Trophoblast cell (in vitro differentiated cells and primary cell): ENCODE measurements at regions not wholly inside any gene's neighbourhood (a gene's known extent, or its start where the extent isn't known, plus 50 kb on each side); places are given as distances from the start of the nearest gene placed in this dataset.

Source experiments
- DNase-seq, 2 donors: peaks; one replicate each; pipeline ENCODE4 v3.0.0-alpha.2; 2016
- H2AFZ ChIP-seq: 2 replicates; pipeline ENCODE4 v1.6.1; 2013; ENCODE audit warnings: low read length, moderate library complexity, mild to moderate bottlenecking; ENCODE audit not compliant: insufficient read depth, poor library complexity
- H2AK5ac ChIP-seq: 2 replicates; pipeline ENCODE4 v1.6.1; 2013; ENCODE audit warnings: mild to moderate bottlenecking, low read length
- H2BK120ac ChIP-seq: 2 replicates; pipeline ENCODE4 v1.6.1; 2013; ENCODE audit warnings: low read length, mild to moderate bottlenecking, moderate library complexity; ENCODE audit not compliant: insufficient read depth, poor library complexity
- H2BK12ac ChIP-seq: 2 replicates; pipeline ENCODE4 v1.6.1; 2013; ENCODE audit warnings: mild to moderate bottlenecking, low read length, moderate library complexity
- H2BK5ac ChIP-seq: 2 replicates; pipeline ENCODE4 v1.6.1; 2013; ENCODE audit warnings: low read length, low read depth, moderate library complexity, mild to moderate bottlenecking; ENCODE audit not compliant: poor library complexity
- H3K14ac ChIP-seq: 2 replicates; pipeline ENCODE4 v1.6.1; 2013; ENCODE audit warnings: mild to moderate bottlenecking, low read length
- H3K18ac ChIP-seq: 2 replicates; pipeline ENCODE4 v1.6.1; 2013; ENCODE audit warnings: mild to moderate bottlenecking, low read length
- H3K23ac ChIP-seq: 2 replicates; pipeline ENCODE4 v1.6.1; 2013; ENCODE audit warnings: low read length
- H3K27ac ChIP-seq: 2 replicates; pipeline ENCODE4 v1.5.1; 2013; ENCODE audit warnings: low read depth, mild to moderate bottlenecking, inconsistent platforms, low read length, moderate library complexity
- H3K27me3 ChIP-seq: 2 replicates; pipeline ENCODE4 v1.6.1; 2013; ENCODE audit warnings: inconsistent platforms, mild to moderate bottlenecking, low read length, moderate library complexity; ENCODE audit not compliant: insufficient read depth
- H3K36me3 ChIP-seq, 2 experiments: 1 replicate in 1 of 2; 2 replicates in 1 of 2; pipeline ENCODE4 v1.6.1; 2013; ENCODE audit warnings: low read length in 2 of 2, mild to moderate bottlenecking in 2 of 2, moderate library complexity in 1 of 2; ENCODE audit not compliant: insufficient read depth in 2 of 2, control insufficient read depth in 1 of 2
- H3K4ac ChIP-seq: 2 replicates; pipeline ENCODE4 v1.6.1; 2013; ENCODE audit warnings: low read depth, mild to moderate bottlenecking, low read length, moderate library complexity
- H3K4me1 ChIP-seq, 2 experiments: 1 replicate in 1 of 2; 2 replicates in 1 of 2; pipeline ENCODE4 v1.6.1; 2013; ENCODE audit warnings: low read length in 2 of 2, mild to moderate bottlenecking in 2 of 2, moderate library complexity in 1 of 2; ENCODE audit not compliant: insufficient read depth in 2 of 2, control insufficient read depth in 1 of 2
- H3K4me2 ChIP-seq: 2 replicates; pipeline ENCODE4 v1.6.1; 2013; ENCODE audit warnings: inconsistent platforms, mild to moderate bottlenecking, low read length, moderate library complexity
- H3K4me3 ChIP-seq: 2 replicates; pipeline ENCODE4 v1.5.1; 2013; ENCODE audit warnings: mild to moderate bottlenecking, low read depth, low read length, inconsistent platforms
- H3K79me1 ChIP-seq: one replicate; pipeline ENCODE4 v1.6.1; 2013; ENCODE audit warnings: low read length
- H3K79me2 ChIP-seq: 2 replicates; pipeline ENCODE4 v1.6.1; 2013; ENCODE audit warnings: low read length, mild to moderate bottlenecking; ENCODE audit not compliant: control insufficient read depth, insufficient read depth, poor library complexity
- H3K9ac ChIP-seq: 2 replicates; pipeline ENCODE4 v1.6.1; 2013; ENCODE audit warnings: mild to moderate bottlenecking, low read length
- H3K9me3 ChIP-seq: 2 replicates; pipeline ENCODE4 v1.6.1; 2013; ENCODE audit warnings: low read depth, mild to moderate bottlenecking, control low read depth, inconsistent platforms, low read length; ENCODE audit not compliant: insufficient read depth
- H4K12ac ChIP-seq: 2 replicates; pipeline ENCODE4 v1.6.1; 2013; ENCODE audit warnings: low read depth, mild to moderate bottlenecking, low read length, moderate library complexity
- H4K8ac ChIP-seq: 2 replicates; pipeline ENCODE4 v1.6.1; 2013; ENCODE audit warnings: low read depth, mild to moderate bottlenecking, low read length, moderate library complexity
- H4K91ac ChIP-seq: one replicate; pipeline ENCODE4 v1.6.1; 2013; ENCODE audit warnings: low read depth, mild to moderate bottlenecking, low read length, moderate library complexity
- WGBS: extraction: QIAGEN DNeasy Blood & Tissue Kit; methylation state at CpG from one replicate; pipeline ENCODE4 v1.1.7; 2013; ENCODE audit warnings: missing lambda C conversion rate; ENCODE audit not compliant: insufficient read length, insufficient coverage; ENCODE audit errors: extremely low coverage; 5-methylcytosine and 5-hydroxymethylcytosine counted together

DNA sequence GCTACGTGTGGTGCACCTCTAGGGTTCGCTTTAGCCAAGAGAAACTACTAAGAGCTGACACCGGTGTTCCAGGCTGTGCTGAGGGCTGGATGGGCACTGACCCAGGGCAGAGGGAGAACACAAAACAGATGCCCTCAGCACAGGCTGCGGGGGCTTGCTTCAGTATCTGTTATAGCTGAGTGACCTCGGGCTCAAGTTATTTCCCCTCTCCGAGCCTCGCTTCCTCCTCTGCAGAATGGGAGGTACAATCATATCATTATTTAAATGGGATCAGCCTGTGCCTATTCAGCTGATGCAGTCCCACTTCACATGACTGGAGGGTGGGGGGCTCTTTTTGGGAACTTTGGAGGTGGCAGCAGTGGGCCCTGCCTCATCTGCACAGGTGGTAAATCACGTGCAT, 156.1 kb upstream of the APCDD1 start:
- no peaks in the 10 kb centered on the region for H3K27me3 ChIP-seq
- no peak for DNase-seq
- H3K9me3 ChIP-seq: peaks cover 2% of the 10 kb centered on the region

DNA sequence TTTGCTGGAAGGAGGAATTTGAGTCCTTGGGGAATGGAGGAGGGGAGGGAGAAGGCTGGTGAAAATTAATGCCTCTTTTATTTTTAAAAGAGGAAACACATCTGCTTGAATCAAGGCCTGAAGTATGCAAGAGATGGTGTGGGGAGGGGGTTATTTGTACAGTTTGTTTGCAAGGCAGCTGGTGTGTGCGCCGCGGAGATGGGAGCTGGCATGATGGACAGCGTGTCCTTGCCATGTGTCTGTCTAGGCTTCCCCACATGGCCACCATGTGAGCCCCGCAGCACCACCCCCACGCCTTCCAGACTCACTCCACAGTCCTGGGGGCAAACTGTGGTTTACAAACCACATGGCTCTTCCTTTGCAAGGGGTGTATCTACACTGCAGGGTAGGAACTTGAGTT, 154.8 kb upstream of the APCDD1 start:
- no peak overlapping the region for H3K9ac ChIP-seq
- H2BK120ac ChIP-seq: no peak overlapping the region
- no peaks in the 10 kb centered on the region for H3K4me1 ChIP-seq
- H3K4ac ChIP-seq: no peak overlapping the region
- H4K12ac ChIP-seq: no peak overlapping the region
- H3K79me2 ChIP-seq: no peaks in the 10 kb centered on the region
- WGBS: no CpG with 5 or more reads among the region's 6 CpGs
- H3K79me1 ChIP-seq: no peaks in the 10 kb centered on the region
- H3K4me2 ChIP-seq: no peak overlapping the region
- H2BK5ac ChIP-seq: no peak overlapping the region
- no peak overlapping the region for H3K4me3 ChIP-seq
- H3K27ac ChIP-seq: no peak overlapping the region
- H2AFZ ChIP-seq: no peak overlapping the region
- H4K91ac ChIP-seq: no peak overlapping the region
- H2AK5ac ChIP-seq: no peak overlapping the region
- H3K23ac ChIP-seq: no peak overlapping the region
- H3K36me3 ChIP-seq: no peaks in the 10 kb centered on the region
- H3K14ac ChIP-seq: no peak overlapping the region
- DNase-seq: no peak
- no peak overlapping the region for H2BK12ac ChIP-seq
- H3K9me3 ChIP-seq: peaks cover 2% of the 10 kb centered on the region
- H4K8ac ChIP-seq: no peak overlapping the region
- no peak overlapping the region for H3K18ac ChIP-seq
- no peaks in the 10 kb centered on the region for H3K27me3 ChIP-seq

More for the DNA sequence above, 156.1 kb upstream of the APCDD1 start:
- H2BK5ac ChIP-seq: no peak overlapping the region
- H3K4me3 ChIP-seq: no peak overlapping the region
- WGBS: no CpG with 5 or more reads among the region's 8 CpGs
- no peaks in the 10 kb centered on the region for H3K79me2 ChIP-seq
- H3K27ac ChIP-seq: no peak overlapping the region
- H2AFZ ChIP-seq: no peak overlapping the region
- no peak overlapping the region for H3K9ac ChIP-seq
- no peak overlapping the region for H4K91ac ChIP-seq
- no peak overlapping the region for H3K4ac ChIP-seq
- no peak overlapping the region for H3K4me2 ChIP-seq
- H2AK5ac ChIP-seq: no peak overlapping the region
- H4K8ac ChIP-seq: no peak overlapping the region
- no peaks in the 10 kb centered on the region for H3K36me3 ChIP-seq
- no peak overlapping the region for H4K12ac ChIP-seq
- H3K14ac ChIP-seq: no peak overlapping the region
- H3K18ac ChIP-seq: no peak overlapping the region
- H2BK12ac ChIP-seq: no peak overlapping the region
- no peak overlapping the region for H2BK120ac ChIP-seq
- H3K79me1 ChIP-seq: no peaks in the 10 kb centered on the region
- no peak overlapping the region for H3K23ac ChIP-seq
- H3K4me1 ChIP-seq: no peaks in the 10 kb centered on the region

DNA sequence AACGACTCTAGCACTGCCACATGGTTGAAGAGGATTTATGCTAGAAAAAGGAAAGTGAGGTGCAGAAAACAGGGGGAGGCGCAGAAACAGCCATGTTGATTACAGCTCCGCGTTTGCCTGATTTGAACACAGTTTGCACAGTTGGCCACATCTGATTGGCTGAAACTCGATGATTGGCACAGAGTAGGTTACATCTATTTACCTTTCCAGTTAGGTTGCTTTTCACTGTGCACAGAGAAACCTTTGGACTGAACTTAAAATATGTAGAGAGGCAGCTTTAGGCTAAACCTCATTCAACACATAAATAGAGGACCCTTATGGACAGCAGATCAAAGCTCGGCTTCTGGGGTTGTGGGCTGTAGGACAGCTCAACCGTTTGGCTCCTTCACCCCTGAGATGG, 153.7 kb upstream of the APCDD1 start:
- Histone ChIP-seq H3K4me3 (no peak overlapping the region), H3K23ac (no peak overlapping the region), H4K8ac (no peak overlapping the region), H3K18ac (no peak overlapping the region), H3K27ac (no peak overlapping the region), H3K14ac (no peak overlapping the region), H3K36me3 (no peaks in the 10 kb centered on the region), H4K91ac (no peak overlapping the region), H2BK120ac (no peak overlapping the region), H2AFZ (no peak overlapping the region), H3K4me1 (no peaks in the 10 kb centered on the region), H3K27me3 (no peaks in the 10 kb centered on the region), H3K79me2 (no peaks in the 10 kb centered on the region), H3K4me2 (no peak overlapping the region), H2BK12ac (no peak overlapping the region), H3K9ac (no peak overlapping the region), H2AK5ac (no peak overlapping the region), H4K12ac (no peak overlapping the region), H3K4ac (no peak overlapping the region), H3K79me1 (no peaks in the 10 kb centered on the region), H3K9me3 (peaks cover 2% of the 10 kb centered on the region), H2BK5ac (no peak overlapping the region)
- DNase-seq: no peak
- no CpG with 5 or more reads among the region's 7 CpGs for WGBS

DNA sequence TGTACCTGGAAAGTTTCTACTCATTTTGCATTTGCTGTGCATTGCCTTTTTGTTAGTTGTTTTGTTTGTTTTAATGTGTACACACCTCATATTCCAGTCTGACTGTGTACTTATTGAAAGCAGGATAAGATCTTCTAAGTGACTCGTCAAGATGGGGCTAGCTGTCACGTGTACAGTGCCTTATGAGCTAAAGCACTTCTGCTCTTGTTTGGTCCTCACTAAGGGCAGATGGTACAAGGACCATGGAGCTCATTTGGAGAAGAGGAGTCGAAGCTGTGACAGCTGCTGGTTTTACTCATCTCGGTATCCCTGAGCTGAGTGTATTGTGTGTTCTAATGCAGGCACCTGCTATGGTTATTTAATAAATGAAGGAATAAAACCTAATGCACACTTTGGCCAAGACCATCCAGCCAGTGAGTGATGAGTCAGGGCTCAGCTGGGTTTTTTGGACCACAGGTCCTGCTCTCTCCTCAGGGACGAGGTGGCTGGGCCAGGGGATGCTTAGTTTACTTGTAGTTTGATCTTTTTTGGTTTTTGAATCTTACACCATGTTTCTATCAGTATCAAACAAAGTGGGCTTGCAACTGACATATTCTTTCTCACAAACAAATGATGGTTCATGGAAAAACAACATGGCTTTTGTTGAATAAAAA, 152.5 kb upstream of the APCDD1 start:
- no peak overlapping the region for H2AFZ ChIP-seq
- H3K9me3 ChIP-seq: peaks cover 2% of the 10 kb centered on the region
- H4K8ac ChIP-seq: no peak overlapping the region
- no peak overlapping the region for H3K9ac ChIP-seq
- H3K27me3 ChIP-seq: no peaks in the 10 kb centered on the region
- no peak overlapping the region for H2BK120ac ChIP-seq
- no peak overlapping the region for H3K18ac ChIP-seq
- no peak overlapping the region for H4K91ac ChIP-seq
- no peak overlapping the region for H2AK5ac ChIP-seq
- no peak overlapping the region for H3K27ac ChIP-seq
- no peak overlapping the region for H2BK5ac ChIP-seq
- no peaks in the 10 kb centered on the region for H3K79me2 ChIP-seq
- no CpG with 5 or more reads among the region's 5 CpGs for WGBS
- no peak overlapping the region for H3K4me2 ChIP-seq
- H3K36me3 ChIP-seq: no peaks in the 10 kb centered on the region
- no peak overlapping the region for H3K23ac ChIP-seq
- H2BK12ac ChIP-seq: no peak overlapping the region
- no peak overlapping the region for H3K14ac ChIP-seq
- no peak overlapping the region for H4K12ac ChIP-seq
- H3K79me1 ChIP-seq: no peaks in the 10 kb centered on the region
- no peak for DNase-seq
- H3K4me1 ChIP-seq: no peaks in the 10 kb centered on the region
- H3K4me3 ChIP-seq: no peak overlapping the region
- H3K4ac ChIP-seq: no peak overlapping the region
